Glutamatergic neuron (in vitro differentiated cells): ENCODE measurements at regions not wholly inside any gene's neighbourhood (a gene's known extent, or its start where the extent isn't known, plus 50 kb on each side); places are given as distances from the start of the nearest gene placed in this dataset.

ENCODE experiments used
- DNase-seq: peaks from one replicate; pipeline ENCODE4 v3.0.0; 2022
- H3K27ac Mint-ChIP-seq: one replicate; pipeline ENCODE4 v1.8.0; 2020; ENCODE audit warnings: mild to moderate bottlenecking, mixed read lengths, inconsistent platforms; ENCODE audit not compliant: unreplicated experiment
- H3K27me3 Mint-ChIP-seq: one replicate; pipeline ENCODE4 v1.8.0; 2020; ENCODE audit warnings: mild to moderate bottlenecking, moderate library complexity, mixed read lengths, inconsistent platforms; ENCODE audit not compliant: unreplicated experiment
- H3K36me3 Mint-ChIP-seq: one replicate; pipeline ENCODE4 v1.8.0; 2020; ENCODE audit warnings: mild to moderate bottlenecking, mixed read lengths, inconsistent platforms; ENCODE audit not compliant: unreplicated experiment
- H3K4me1 Mint-ChIP-seq: one replicate; pipeline ENCODE4 v1.8.0; 2020; ENCODE audit warnings: mild to moderate bottlenecking, low read depth, mixed read lengths, inconsistent platforms; ENCODE audit not compliant: unreplicated experiment
- H3K4me3 Mint-ChIP-seq: one replicate; pipeline ENCODE4 v1.8.0; 2020; ENCODE audit warnings: mild to moderate bottlenecking, mixed read lengths, inconsistent platforms; ENCODE audit not compliant: unreplicated experiment
- H3K9me3 Mint-ChIP-seq: one replicate; pipeline ENCODE4 v1.8.0; 2020; ENCODE audit warnings: mild to moderate bottlenecking, moderate library complexity, mixed read lengths, inconsistent platforms; ENCODE audit not compliant: unreplicated experiment
- TF ChIP-seq, protein P1 (sequence below): fragments of 200-600 bp; sonication (generic); IDR thresholded peaks from one replicate; pipeline ENCODE4 v1.5.0; 2021; ENCODE audit not compliant: partially characterized antibody, unreplicated experiment

DNA sequence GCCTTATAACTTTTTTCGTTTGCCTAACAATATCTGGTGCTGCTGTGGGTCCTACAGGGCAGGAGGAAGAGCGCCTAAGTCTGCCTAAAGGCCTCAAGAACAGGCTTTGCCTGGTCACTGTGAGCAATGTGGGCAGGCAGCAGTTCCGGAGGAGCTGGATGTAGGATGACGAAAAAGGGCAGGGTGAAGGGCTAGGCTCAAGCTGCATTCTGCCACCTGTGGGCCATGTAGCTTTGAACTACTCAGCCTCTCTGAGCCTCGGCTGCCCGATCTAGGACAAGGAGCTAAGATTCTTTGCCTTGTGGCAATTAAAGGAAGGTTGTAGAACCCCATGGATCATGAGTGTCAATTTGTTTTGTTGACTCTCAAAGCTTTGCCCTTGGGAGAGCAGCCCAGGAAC, 57.1 kb upstream of the MAMLD1 start:
- no peaks in the 10 kb centered on the region for H3K9me3 Mint-ChIP-seq
- no peaks in the 10 kb centered on the region for H3K4me1 Mint-ChIP-seq
- H3K36me3 Mint-ChIP-seq: no peaks in the 10 kb centered on the region
- no peaks in the 10 kb centered on the region for H3K27me3 Mint-ChIP-seq
- no peak for DNase-seq
- no peak overlapping the region for H3K4me3 Mint-ChIP-seq
- TF ChIP-seq, protein P1, sequence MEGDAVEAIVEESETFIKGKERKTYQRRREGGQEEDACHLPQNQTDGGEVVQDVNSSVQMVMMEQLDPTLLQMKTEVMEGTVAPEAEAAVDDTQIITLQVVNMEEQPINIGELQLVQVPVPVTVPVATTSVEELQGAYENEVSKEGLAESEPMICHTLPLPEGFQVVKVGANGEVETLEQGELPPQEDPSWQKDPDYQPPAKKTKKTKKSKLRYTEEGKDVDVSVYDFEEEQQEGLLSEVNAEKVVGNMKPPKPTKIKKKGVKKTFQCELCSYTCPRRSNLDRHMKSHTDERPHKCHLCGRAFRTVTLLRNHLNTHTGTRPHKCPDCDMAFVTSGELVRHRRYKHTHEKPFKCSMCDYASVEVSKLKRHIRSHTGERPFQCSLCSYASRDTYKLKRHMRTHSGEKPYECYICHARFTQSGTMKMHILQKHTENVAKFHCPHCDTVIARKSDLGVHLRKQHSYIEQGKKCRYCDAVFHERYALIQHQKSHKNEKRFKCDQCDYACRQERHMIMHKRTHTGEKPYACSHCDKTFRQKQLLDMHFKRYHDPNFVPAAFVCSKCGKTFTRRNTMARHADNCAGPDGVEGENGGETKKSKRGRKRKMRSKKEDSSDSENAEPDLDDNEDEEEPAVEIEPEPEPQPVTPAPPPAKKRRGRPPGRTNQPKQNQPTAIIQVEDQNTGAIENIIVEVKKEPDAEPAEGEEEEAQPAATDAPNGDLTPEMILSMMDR: no peak
- no peak overlapping the region for H3K27ac Mint-ChIP-seq

DNA sequence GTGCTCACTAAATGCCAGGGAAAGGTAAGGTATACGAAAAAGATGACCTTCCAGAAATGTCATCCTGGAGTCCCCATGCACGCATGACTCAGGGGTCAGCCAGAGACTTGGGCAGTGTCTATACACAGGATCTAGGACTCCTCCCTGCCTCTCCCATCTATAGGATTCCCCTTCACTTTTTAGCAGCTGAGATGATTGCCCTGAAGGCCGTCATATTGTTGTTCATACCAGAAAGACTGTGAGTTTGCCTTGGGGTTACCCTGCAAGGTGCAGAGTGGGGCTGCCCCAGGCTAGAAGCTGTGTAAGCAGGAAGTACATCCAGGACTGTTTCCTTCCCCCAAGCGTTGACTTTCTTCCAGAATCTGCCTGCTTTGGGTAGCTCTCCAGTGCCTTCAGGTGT, 55.1 kb upstream of the MAMLD1 start:
- H3K27me3 Mint-ChIP-seq: no peaks in the 10 kb centered on the region
- DNase-seq: no peak
- H3K9me3 Mint-ChIP-seq: no peaks in the 10 kb centered on the region
- H3K4me1 Mint-ChIP-seq: no peaks in the 10 kb centered on the region
- TF ChIP-seq, protein P1: no peak
- no peak overlapping the region for H3K27ac Mint-ChIP-seq
- no peak overlapping the region for H3K4me3 Mint-ChIP-seq
- H3K36me3 Mint-ChIP-seq: no peaks in the 10 kb centered on the region

DNA sequence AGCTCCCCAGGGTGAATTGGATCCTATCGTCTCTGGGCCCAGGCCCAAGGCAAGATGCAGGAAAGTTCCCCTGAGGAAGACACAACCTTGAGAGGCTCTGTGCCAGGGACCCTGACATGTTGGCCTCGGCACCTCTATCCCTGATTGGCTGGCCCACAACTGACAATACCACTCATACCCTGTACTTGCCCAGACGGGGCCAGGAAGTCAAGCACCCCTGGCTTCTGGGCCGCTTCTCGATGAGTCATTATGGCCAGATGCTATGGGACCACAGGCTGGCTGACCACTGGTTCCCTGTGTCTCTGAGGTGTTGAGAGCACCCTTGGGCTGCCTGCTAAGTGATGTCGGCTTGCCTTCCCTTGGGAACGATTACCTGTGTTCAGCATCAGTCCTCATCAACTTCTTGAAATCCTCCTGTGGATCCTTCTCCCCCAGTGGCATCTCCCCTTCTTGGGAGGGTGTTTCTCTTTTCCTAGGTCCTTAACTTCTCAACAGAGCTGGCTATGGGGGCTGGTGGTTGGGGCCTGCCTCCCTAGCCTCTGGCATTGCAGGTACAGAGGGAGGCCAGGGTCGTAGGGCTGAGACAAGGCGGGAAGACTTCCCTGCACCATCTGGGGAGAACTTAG, 54.5 kb upstream of the MAMLD1 start:
- no peaks in the 10 kb centered on the region for H3K36me3 Mint-ChIP-seq
- no peak overlapping the region for H3K27ac Mint-ChIP-seq
- H3K9me3 Mint-ChIP-seq: no peaks in the 10 kb centered on the region
- no peak for DNase-seq
- TF ChIP-seq, protein P1: no peak
- H3K4me1 Mint-ChIP-seq: no peaks in the 10 kb centered on the region
- no peak overlapping the region for H3K4me3 Mint-ChIP-seq
- no peaks in the 10 kb centered on the region for H3K27me3 Mint-ChIP-seq

DNA sequence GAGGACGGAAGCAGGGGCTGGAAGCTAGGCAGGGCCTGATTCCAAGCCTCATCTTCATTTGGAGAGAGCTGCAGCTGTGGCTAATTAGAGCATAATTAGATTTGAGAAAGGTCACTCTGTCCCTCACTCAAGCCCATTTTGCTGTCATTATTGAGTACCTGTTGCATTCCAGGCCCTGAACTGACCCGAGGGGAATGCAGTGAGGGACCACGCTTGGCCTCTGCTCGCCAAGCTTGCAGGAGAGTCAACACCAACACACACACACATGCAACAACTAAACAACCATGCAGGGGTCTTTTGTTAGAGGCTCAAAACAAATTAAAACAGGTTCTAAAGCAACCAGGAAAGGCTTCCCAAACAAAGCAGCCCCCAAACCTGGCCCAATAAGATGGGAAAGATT, 52.7 kb upstream of the MAMLD1 start:
- TF ChIP-seq, protein P1: no peak
- no peak overlapping the region for H3K27ac Mint-ChIP-seq
- H3K36me3 Mint-ChIP-seq: no peaks in the 10 kb centered on the region
- no peaks in the 10 kb centered on the region for H3K9me3 Mint-ChIP-seq
- H3K4me1 Mint-ChIP-seq: no peaks in the 10 kb centered on the region
- DNase-seq: no peak
- no peaks in the 10 kb centered on the region for H3K27me3 Mint-ChIP-seq
- H3K4me3 Mint-ChIP-seq: no peak overlapping the region

DNA sequence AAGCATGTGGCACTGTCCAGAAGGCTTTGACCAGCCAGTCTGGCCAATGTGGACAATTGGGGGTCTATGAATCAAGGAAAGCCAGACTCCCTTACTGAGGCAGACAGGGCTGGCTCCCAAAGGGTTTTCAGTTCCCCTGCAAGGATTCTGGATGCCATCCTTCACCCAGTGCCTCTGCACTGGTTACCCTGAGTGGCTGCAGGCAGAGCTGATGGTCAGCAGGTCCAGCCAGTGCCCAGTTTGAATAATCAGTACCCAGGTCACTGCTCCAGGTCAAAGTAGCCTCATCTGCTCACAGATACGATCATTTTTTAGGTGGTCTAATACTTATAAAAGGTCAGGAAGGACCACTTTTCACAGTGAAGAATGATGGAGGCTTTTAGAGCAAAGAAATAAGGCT, 52.2 kb upstream of the MAMLD1 start:
- H3K36me3 Mint-ChIP-seq: no peaks in the 10 kb centered on the region
- H3K27ac Mint-ChIP-seq: no peak overlapping the region
- H3K4me3 Mint-ChIP-seq: no peak overlapping the region
- no peaks in the 10 kb centered on the region for H3K27me3 Mint-ChIP-seq
- H3K4me1 Mint-ChIP-seq: no peaks in the 10 kb centered on the region
- TF ChIP-seq, protein P1: no peak
- no peak for DNase-seq
- no peaks in the 10 kb centered on the region for H3K9me3 Mint-ChIP-seq
